K562 (cell line): ENCODE measurements at regions not wholly inside any gene's neighbourhood (a gene's known extent, or its start where the extent isn't known, plus 50 kb on each side); places are given as distances from the start of the nearest gene placed in this dataset.

Experiments
- ATAC-seq: fragments of 200-7000 bp; cut with Tn5 transposase; 3 replicates; pipeline ENCODE4 v1.9.1; 2020; ENCODE audit warnings: moderate library complexity
- BruUV-seq: library from RNA; stranded (reverse); fragments of 400-500 nt; replicated peaks from 2 replicates; lab custom pipeline; 2021; lab: Mats Ljungman, UMichigan
- CTCF ChIA-PET: fragments of 300-600 bp; formaldehyde crosslinking; extraction: SDS; loops from one replicate; lab custom pipeline; 2021; ENCODE audit warnings: low intra/inter-chr PET ratio; lab: Yijun Ruan, JAX
- POLR2A ChIA-PET: fragments of 300-600, 350-650 bp; sonication (Branson Sonifier 250); formaldehyde crosslinking; extraction: SDS; loops from one replicate; lab custom pipeline; 2021; ENCODE audit warnings: antibody characterized with exemption, inconsistent platforms; lab: Yijun Ruan, JAX
- DNase-seq, 4 experiments: peaks; one replicate each; pipeline versions ENCODE4 v3.0.0 to v3.0.0-alpha.2; 2011 to 2018; ENCODE audit warnings: low spot score in 3 of 4, mixed read lengths in 3 of 4; ENCODE audit errors: extremely low read depth in 1 of 4
- FAIRE-seq: peaks from 2 replicates; lab custom pipeline; 2011; peaks lifted over from hg19 to GRCh38; lab: Jason Lieb, UNC
- H2AFZ ChIP-seq: 2 replicates; pipeline ENCODE4 v1.6.0; 2011; ENCODE audit warnings: low read depth, low read length, control low read depth, inconsistent platforms
- H3K27ac ChIP-seq: fragments of 200-600 bp; 3 replicates; pipeline ENCODE4 v1.8.0; 2011; ENCODE audit warnings: low read depth, mild to moderate bottlenecking, control low read depth, inconsistent platforms, low read length, moderate library complexity, mixed read lengths; ENCODE audit errors: extremely low read depth
- H3K27me3 ChIP-seq, 2 experiments: fragments of 300-600 bp in 1 of 2; 2 replicates in 1 of 2; 3 replicates in 1 of 2; pipeline versions ENCODE4 v1.6.0 to v1.8.0; 2011; ENCODE audit warnings: inconsistent platforms in 2 of 2, low read length in 2 of 2, mild to moderate bottlenecking in 1 of 2, mixed read lengths in 1 of 2, moderate library complexity in 1 of 2; ENCODE audit not compliant: control insufficient read depth in 2 of 2, insufficient read depth in 2 of 2
- H3K36me3 ChIP-seq: fragments of 300-600 bp; 3 replicates; pipeline ENCODE4 v1.8.0; 2011; ENCODE audit warnings: mild to moderate bottlenecking, low read length, inconsistent platforms; ENCODE audit not compliant: control insufficient read depth, insufficient read depth
- H3K4me1 ChIP-seq, 2 experiments: fragments of 200-600 bp in 1 of 2; replicated peaks in 1 of 2; 2 replicates in 1 of 2; 3 replicates in 1 of 2; pipeline versions ENCODE4 v1.5.1 to v1.8.0; 2011; ENCODE audit warnings: inconsistent platforms in 2 of 2, low read length in 2 of 2, mild to moderate bottlenecking in 1 of 2, mixed read lengths in 1 of 2, moderate library complexity in 1 of 2; ENCODE audit not compliant: control insufficient read depth in 2 of 2, insufficient read depth in 2 of 2
- H3K4me2 ChIP-seq: 2 replicates; pipeline ENCODE4 v1.6.1; 2011; ENCODE audit warnings: low read length, control low read depth, inconsistent platforms, mixed read lengths; ENCODE audit not compliant: insufficient read depth
- H3K4me3 ChIP-seq: fragments of 200-600 bp; sonication (generic), shearing (Covaris generic); 2 replicates; pipeline ENCODE4 v1.5.1; 2016; ENCODE audit warnings: control low read depth, inconsistent platforms
- H3K79me2 ChIP-seq: fragments of 200-600 bp; 3 replicates; pipeline ENCODE4 v1.8.0; 2011; ENCODE audit warnings: low read length, inconsistent platforms; ENCODE audit not compliant: control insufficient read depth, insufficient read depth
- H3K9ac ChIP-seq, 2 experiments: 2 replicates each; pipeline versions ENCODE4 v1.6.0 to v1.6.1; 2011; ENCODE audit warnings: low read depth in 2 of 2, low read length in 2 of 2, control low read depth in 1 of 2, inconsistent platforms in 1 of 2, mild to moderate bottlenecking in 1 of 2, mixed read lengths in 1 of 2; ENCODE audit not compliant: insufficient read depth in 1 of 2
- H3K9me1 ChIP-seq: one replicate; pipeline ENCODE4 v1.6.0; 2011; ENCODE audit warnings: inconsistent platforms, mild to moderate bottlenecking, low read length, moderate library complexity; ENCODE audit not compliant: control insufficient read depth, insufficient read depth
- H3K9me3 ChIP-seq: replicated peaks from 2 replicates; pipeline ENCODE4 v1.5.1; 2011; ENCODE audit warnings: low read depth, low read length, inconsistent platforms; ENCODE audit not compliant: control insufficient read depth, insufficient read depth
- H4K20me1 ChIP-seq: replicated peaks from 2 replicates; pipeline ENCODE4 v1.6.1; 2011; ENCODE audit warnings: low read length, inconsistent platforms, mixed read lengths; ENCODE audit not compliant: control insufficient read depth, insufficient read depth
- KLF6 ChIP-seq: fragments of 250-450 bp; sonication (Bioruptor Pico); IDR thresholded peaks from 2 replicates; pipeline ENCODE4 v1.4.0; 2020; ENCODE audit warnings: mild to moderate bottlenecking, moderate library complexity, borderline replicate concordance
- NCOA1 ChIP-seq: fragments of 450-650 bp; IDR thresholded peaks from 2 replicates; pipeline ENCODE4 v1.6.1; 2016; ENCODE audit warnings: low read depth
- POLR2A ChIP-seq: fragments of 450-650 bp; conservative IDR thresholded peaks from 2 replicates; pipeline ENCODE4 v1.6.1; 2016
- POLR2G ChIP-seq: fragments of 200-400 bp; formaldehyde crosslinking; IDR thresholded peaks from 2 replicates; pipeline ENCODE4 v1.6.1; 2017; ENCODE audit warnings: low read depth, mild to moderate bottlenecking, antibody characterized with exemption, low read length, moderate library complexity
- RUNX1 ChIP-seq: sonication (generic); IDR thresholded peaks from 2 replicates; pipeline ENCODE4 v1.6.1; 2016; ENCODE audit warnings: antibody characterized with exemption, low read depth
- SAFB2 ChIP-seq: fragments of 200-400 bp; formaldehyde crosslinking; IDR thresholded peaks from 2 replicates; pipeline ENCODE4 v1.6.1; 2018; ENCODE audit warnings: borderline replicate concordance, low read length, low read depth, moderate library complexity; ENCODE audit not compliant: severe bottlenecking
- U2AF2 ChIP-seq: fragments of 200-400 bp; formaldehyde crosslinking; optimal IDR thresholded peaks from 2 replicates; pipeline ENCODE3; 2017; ENCODE audit warnings: low read depth, mild to moderate bottlenecking, low read length
- ZNF431 ChIP-seq: sonication (generic); formaldehyde crosslinking; IDR thresholded peaks from 2 replicates; pipeline ENCODE4 v1.8.0; 2022; ENCODE audit warnings: mild to moderate bottlenecking, missing genetic modification reagents
- ZNF445 ChIP-seq: fragments of 250-450 bp; sonication (Bioruptor Pico); IDR thresholded peaks from 2 replicates; pipeline ENCODE4 v1.4.0; 2020; ENCODE audit warnings: low read depth, mild to moderate bottlenecking, moderate library complexity
- WGBS: fragments of 100-300 bp; shearing (Covaris generic); methylation state at CpG from one replicate; pipeline ENCODE4 v1.1.6; 2016; ENCODE audit warnings: low coverage, mixed read lengths; ENCODE audit not compliant: insufficient coverage; ENCODE audit errors: missing lambda C conversion rate; 5-methylcytosine and 5-hydroxymethylcytosine counted together
- in situ Hi-C: fragments of 300-500 bp; cut with MboI; formaldehyde crosslinking; loops from 4 replicates; pipeline ENCODE4 v1.15.0; 2018; ENCODE audit warnings: inconsistent platforms, mixed read lengths
- intact Hi-C: fragments of 100-400 bp; cut with micrococcal nuclease; formaldehyde crosslinking; loops from 2 replicates; pipeline ENCODE4 v1.14.2; 2022
- TF ChIP-seq, protein P1 (sequence below): fragments of 450-650 bp; formaldehyde crosslinking; IDR thresholded peaks from 2 replicates; pipeline ENCODE4 v1.4.0; 2020; ENCODE audit warnings: mild to moderate bottlenecking, moderate library complexity

- no peak for TF ChIP-seq SAFB2
Observed at GRCh38 chr1:99429754-99430153, 165.5 kb downstream of the PLPPR4 start (continued).

DNA sequence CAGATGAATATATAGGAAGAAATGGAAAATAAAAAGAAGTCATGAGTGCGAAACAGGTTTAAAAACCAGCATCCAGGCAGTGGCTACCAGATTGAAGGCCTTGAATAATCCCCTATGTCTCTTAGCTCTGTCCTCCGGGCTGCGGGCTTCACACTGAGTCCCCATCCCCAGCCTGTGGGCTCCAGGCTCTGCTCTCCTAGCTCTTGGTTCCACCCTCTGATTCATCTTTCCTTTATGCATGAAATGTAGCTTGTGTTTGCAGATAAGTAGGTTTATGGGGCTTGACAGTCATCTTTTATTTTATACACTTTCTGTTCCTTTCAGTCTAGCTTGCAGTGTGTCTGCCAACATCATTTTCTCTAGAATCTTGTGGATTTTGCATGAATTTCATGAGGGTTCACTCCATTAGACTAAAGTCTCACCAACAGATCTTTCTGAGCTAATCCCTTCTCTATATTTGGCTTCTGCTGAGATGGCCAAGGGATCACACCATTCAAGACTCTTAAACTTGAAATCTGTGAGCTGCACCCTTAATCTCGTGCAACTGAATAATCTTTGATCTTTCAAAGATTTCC lies 174.5 kb downstream of the PLPPR4 start:
- H3K9me1 ChIP-seq, result no peaks in the 10 kb centered on the region
- DNase-seq, result no peak
- ChIA-PET POLR2A (interaction anchor here (0.8 to 1.0 kb wide), 2 partner anchors 10 to 21 kb away, joined by 3 read pairs; no protein-coding TSS in a partner anchor), CTCF (no interaction called here)
- no peaks in the 10 kb centered on the region for H3K27me3 ChIP-seq
- no peaks in the 10 kb centered on the region for H4K20me1 ChIP-seq
- H3K79me2 ChIP-seq, result no peaks in the 10 kb centered on the region
- H3K9ac ChIP-seq, result no peak overlapping the region
- H3K9me3 ChIP-seq, result no peaks in the 10 kb centered on the region
- H3K4me3 ChIP-seq, result no peak overlapping the region
- no peaks in the 10 kb centered on the region for H3K36me3 ChIP-seq
- no peaks in the 10 kb centered on the region for H3K4me1 ChIP-seq
- H3K4me2 ChIP-seq, result no peak overlapping the region
- FAIRE-seq, result no peak
- no peak overlapping the region for H2AFZ ChIP-seq
- intact Hi-C loops (no loop called here), in situ Hi-C loops (no loop called here)
- WGBS, result 0% methylated on average over 4 of the region's 4 CpGs
- H3K27ac ChIP-seq, result no peak overlapping the region
- BruUV-seq, result no TSS peak
- no peak for TF ChIP-seq POLR2A
- TF ChIP-seq U2AF2, result no peak
- TF ChIP-seq, protein P1, sequence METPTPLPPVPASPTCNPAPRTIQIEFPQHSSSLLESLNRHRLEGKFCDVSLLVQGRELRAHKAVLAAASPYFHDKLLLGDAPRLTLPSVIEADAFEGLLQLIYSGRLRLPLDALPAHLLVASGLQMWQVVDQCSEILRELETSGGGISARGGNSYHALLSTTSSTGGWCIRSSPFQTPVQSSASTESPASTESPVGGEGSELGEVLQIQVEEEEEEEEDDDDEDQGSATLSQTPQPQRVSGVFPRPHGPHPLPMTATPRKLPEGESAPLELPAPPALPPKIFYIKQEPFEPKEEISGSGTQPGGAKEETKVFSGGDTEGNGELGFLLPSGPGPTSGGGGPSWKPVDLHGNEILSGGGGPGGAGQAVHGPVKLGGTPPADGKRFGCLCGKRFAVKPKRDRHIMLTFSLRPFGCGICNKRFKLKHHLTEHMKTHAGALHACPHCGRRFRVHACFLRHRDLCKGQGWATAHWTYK (CRISPR knock-in tag), result no peak
- TF ChIP-seq NCOA1, result no peak
- no peak for TF ChIP-seq RUNX1
- no peak for TF ChIP-seq KLF6
- TF ChIP-seq POLR2G, result no peak
- TF ChIP-seq ZNF445 (CRISPR knock-in tag), result no peak
- no peak for TF ChIP-seq ZNF431 (CRISPR knock-in tag)
- ATAC-seq, result no peak
